ENCODE measurements at regions not wholly inside any gene's neighbourhood (a gene's known extent, or its start where the extent isn't known, plus 50 kb on each side); places are given as distances from the start of the nearest gene placed in this dataset.
"Not testable (repeated sequence)": the region's sequence is repeated elsewhere in the genome, so short reads cannot be mapped to it uniquely, and the experiment has no call there.

DNA sequence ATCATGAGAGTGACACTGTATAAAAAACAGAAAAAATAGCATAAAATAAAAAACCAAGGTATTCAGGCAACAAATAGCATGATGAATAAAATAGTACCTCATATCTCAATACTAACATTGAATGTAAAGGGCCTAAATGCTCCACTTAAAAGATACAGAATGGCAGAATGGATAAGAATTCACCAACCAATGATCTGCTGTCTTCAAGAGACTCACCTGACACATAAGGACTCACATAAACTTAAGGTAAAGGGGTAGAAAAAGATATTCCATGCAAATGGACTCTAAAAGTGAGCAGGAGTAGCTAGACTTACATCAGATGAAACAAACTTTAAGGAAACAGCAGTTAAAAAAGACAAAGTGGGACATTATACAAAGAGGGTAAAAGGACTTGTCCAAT is 232.4 kb downstream of the RBM26 start:
- not testable (repeated sequence) for TF ChIP-seq SMAD3 (CRISPR knock-in tag; IDR thresholded peaks at IDR 0.05); TSC22D2 (CRISPR knock-in tag; IDR thresholded peaks at IDR 0.05; ENCODE audit: borderline replicate concordance); SETDB1 (CRISPR knock-in tag; IDR thresholded peaks at IDR 0.05; ENCODE audit: borderline replicate concordance); PCBP2 (optimal IDR thresholded peaks at IDR 0.05; ENCODE audit: low read depth, low read length, poor library complexity, severe bottlenecking)
- TF ChIP-seq, protein P1, sequence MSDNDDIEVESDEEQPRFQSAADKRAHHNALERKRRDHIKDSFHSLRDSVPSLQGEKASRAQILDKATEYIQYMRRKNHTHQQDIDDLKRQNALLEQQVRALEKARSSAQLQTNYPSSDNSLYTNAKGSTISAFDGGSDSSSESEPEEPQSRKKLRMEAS (IDR thresholded peaks at IDR 0.05) = not testable (repeated sequence)
